GM18505 (cell line): ENCODE measurements at regions not wholly inside any gene's neighbourhood (a gene's known extent, or its start where the extent isn't known, plus 50 kb on each side); places are given as distances from the start of the nearest gene placed in this dataset.

Experiments used
- ATAC-seq: cut with Tn5 transposase; IDR thresholded peaks from one replicate; pipeline ENCODE4 v1.9.1; 2021; ENCODE audit not compliant: unreplicated experiment
- POLR2A ChIP-seq: IDR thresholded peaks from 4 replicates; pipeline ENCODE4 v1.6.1; 2011; ENCODE audit warnings: borderline replicate concordance; ENCODE audit not compliant: insufficient read depth, insufficient read length; ENCODE audit errors: extremely low read depth

- TF ChIP-seq POLR2A: no peak
- ATAC-seq: no peak
Observed at GRCh38 chr6:30832864-30833263, 51.5 kb upstream of the DDR1 start.

- no peak for TF ChIP-seq POLR2A
- no peak for ATAC-seq
Observed at GRCh38 chr6:30830438-30830837, 53.9 kb upstream of the DDR1 start.

- ATAC-seq: no peak
Observed at GRCh38 chr6:30829639-30830255, 54.6 kb upstream of the DDR1 start.

GRCh38 chr6:30829033-30829432, 55.3 kb upstream of the DDR1 start:
- no peak for TF ChIP-seq POLR2A
- no peak for ATAC-seq

More at GRCh38 chr6:30829639-30830255, 54.6 kb upstream of the DDR1 start:
- TF ChIP-seq POLR2A: no peak

GRCh38 chr6:30828027-30828962, 56.0 kb upstream of the DDR1 start:
- ATAC-seq: no peak
- no peak for TF ChIP-seq POLR2A

GRCh38 chr6:30826961-30827342, 57.4 kb upstream of the DDR1 start:
- no peak for TF ChIP-seq POLR2A
- ATAC-seq: no peak

GRCh38 chr6:30824698-30825097, 59.6 kb upstream of the DDR1 start:
- no peak for ATAC-seq
- no peak for TF ChIP-seq POLR2A

GRCh38 chr6:30823534-30823865, 60.8 kb upstream of the DDR1 start:
- ATAC-seq: no peak
- no peak for TF ChIP-seq POLR2A

- TF ChIP-seq POLR2A: no peak
- no peak for ATAC-seq
Observed at GRCh38 chr6:30821862-30822784, 62.2 kb upstream of the DDR1 start.

- TF ChIP-seq POLR2A: no peak
- ATAC-seq: no peak
Observed at GRCh38 chr6:30820193-30820592, 64.1 kb upstream of the DDR1 start.

- no peak for TF ChIP-seq POLR2A
- no peak for ATAC-seq
Observed at GRCh38 chr6:30819297-30819917, 64.9 kb upstream of the DDR1 start.

- TF ChIP-seq POLR2A: no peak
- no peak for ATAC-seq
Observed at GRCh38 chr6:30818391-30818841, 65.9 kb upstream of the DDR1 start.
